ENCODE measurements at regions not wholly inside any gene's neighbourhood (a gene's known extent, or its start where the extent isn't known, plus 50 kb on each side); places are given as distances from the start of the nearest gene placed in this dataset.

DNA sequence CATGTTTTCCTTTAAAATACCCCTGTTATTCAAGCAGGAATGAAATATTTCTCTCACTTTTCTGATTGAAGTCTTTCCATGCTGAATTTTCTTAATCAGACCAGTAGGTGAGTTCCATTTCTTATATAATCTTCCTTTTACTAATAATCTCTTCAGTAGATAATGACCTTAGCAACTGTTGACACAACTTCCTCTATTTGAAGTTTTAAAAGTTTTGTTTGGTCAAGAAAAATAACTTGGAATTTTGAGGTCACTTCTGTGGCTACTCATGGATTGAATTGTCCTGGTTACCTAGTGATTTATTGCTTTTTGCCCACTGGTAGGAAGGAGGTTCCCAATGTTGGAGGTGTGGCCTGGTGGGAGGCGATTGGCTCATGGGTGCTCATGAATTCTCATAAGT is 70.6 kb upstream of the PAXBP1 start:
- H3K4me3 ChIP-seq (ENCODE audit: low read depth, low read length): no peak overlapping the region
- no peak for TF ChIP-seq CTCF (IDR thresholded peaks at IDR 0.05; ENCODE audit: insufficient read depth, low read depth, low read length, missing control alignments)
- DNase-seq (ENCODE audit: low read depth): no peak

DNA sequence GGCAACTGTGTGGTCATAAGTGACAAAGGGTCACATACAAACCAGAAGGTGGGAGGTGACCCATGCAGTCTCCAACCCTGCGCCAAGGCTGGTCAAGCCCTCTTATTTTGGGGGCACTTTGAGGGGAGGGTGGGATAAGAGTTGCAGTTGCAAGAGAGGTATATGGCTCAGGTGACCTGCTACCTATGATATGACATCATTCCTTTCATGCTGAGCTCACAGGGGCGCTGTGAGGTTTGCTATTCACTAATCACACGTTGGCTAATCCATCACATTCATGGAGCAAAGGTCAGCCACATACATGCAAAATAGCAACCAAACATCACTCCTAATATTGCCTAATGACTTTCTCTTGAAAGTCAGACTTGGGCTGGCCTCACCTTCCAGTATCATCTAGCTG is 72.0 kb upstream of the PAXBP1 start:
- H3K4me3 ChIP-seq (ENCODE audit: low read depth, low read length): no peak overlapping the region
- no peak for TF ChIP-seq CTCF (IDR thresholded peaks at IDR 0.05; ENCODE audit: insufficient read depth, low read depth, low read length, missing control alignments)
- no peak for DNase-seq (ENCODE audit: low read depth)

DNA sequence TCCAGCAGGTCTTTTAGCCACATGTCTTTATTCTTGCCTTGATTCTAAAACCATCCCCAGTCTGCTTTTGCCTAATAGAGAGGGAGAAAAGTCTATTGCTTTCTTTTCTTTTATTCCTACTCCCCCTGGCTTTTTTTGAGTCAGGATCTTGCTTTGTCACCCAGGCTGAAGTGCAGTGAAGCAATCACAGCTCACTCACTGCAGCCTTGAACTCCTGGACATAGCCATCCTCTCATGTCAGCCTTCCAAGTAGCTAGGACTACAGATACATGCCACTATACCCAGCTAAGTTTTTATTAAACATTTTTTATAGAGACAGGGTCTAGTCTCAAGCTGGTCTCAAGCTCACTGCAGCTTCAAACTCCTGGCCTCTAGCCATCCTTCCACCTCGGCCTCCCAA is 72.5 kb upstream of the PAXBP1 start:
- H3K4me3 ChIP-seq (ENCODE audit: low read depth, low read length): no peak overlapping the region
- DNase-seq (ENCODE audit: low read depth): no peak
- no peak for TF ChIP-seq CTCF (IDR thresholded peaks at IDR 0.05; ENCODE audit: insufficient read depth, low read depth, low read length, missing control alignments)

GRCh38 chr21:32844653-32845436 is 73.3 kb upstream of the PAXBP1 start:
- TF ChIP-seq CTCF (IDR thresholded peaks at IDR 0.05; ENCODE audit: insufficient read depth, low read depth, low read length, missing control alignments): no peak
- DNase-seq (ENCODE audit: low read depth): no peak

DNA sequence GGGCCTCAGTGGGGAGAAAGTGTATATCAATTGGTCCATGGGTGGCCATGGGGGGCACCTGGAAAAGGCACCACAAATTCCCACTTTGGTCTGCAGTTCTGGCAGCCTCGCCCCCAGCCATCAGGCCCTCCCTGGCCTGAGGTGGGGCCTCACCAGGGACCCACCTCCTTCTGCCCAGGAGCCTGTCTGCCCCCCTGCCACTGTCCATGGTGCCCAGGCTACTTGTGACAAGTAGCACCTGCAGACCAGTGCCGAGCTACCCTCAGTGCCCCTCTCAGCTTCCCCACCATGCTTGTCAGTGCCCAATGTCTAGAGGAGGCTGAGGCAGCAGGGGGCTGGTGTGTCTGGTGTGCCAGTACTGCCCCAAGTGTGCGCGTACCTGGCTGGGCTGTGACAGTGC is 87.1 kb upstream of the PAXBP1 start:
- H3K4me3 ChIP-seq (ENCODE audit: low read depth, low read length): no peak overlapping the region
- no peak for TF ChIP-seq CTCF (IDR thresholded peaks at IDR 0.05; ENCODE audit: insufficient read depth, low read depth, low read length, missing control alignments)
- no peak for DNase-seq (ENCODE audit: low read depth)

More at GRCh38 chr21:32844653-32845436, 73.3 kb upstream of the PAXBP1 start:
- H3K4me3 ChIP-seq (ENCODE audit: low read depth, low read length): no peak overlapping the region

DNA sequence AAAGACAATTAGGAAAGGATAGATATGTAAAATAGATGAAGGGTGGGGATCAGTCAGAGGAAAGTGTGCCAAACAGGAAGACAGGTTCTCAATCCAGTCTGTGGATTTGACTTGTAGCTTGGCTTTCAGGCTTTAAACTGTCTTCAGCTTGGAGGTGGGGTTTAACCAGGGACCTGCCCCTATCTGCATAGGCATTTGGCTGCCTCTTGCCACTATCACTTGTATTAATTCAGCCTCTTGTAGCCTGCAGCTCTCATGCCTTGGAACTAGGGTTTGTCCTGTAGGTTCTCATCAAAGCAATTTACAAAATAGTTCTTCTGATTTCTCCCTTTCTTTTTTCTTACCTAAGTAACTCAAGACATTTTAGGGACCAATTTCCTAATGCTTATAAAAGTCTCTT is 88.8 kb upstream of the PAXBP1 start:
- H3K4me3 ChIP-seq (ENCODE audit: low read depth, low read length): no peak overlapping the region
- TF ChIP-seq CTCF (IDR thresholded peaks at IDR 0.05; ENCODE audit: insufficient read depth, low read depth, low read length, missing control alignments): no peak
- no peak for DNase-seq (ENCODE audit: low read depth)

GRCh38 chr21:32861866-32862265 is 90.3 kb upstream of the PAXBP1 start:
- TF ChIP-seq CTCF (IDR thresholded peaks at IDR 0.05; ENCODE audit: insufficient read depth, low read depth, low read length, missing control alignments): no peak
- no peak overlapping the region for H3K4me3 ChIP-seq (ENCODE audit: low read depth, low read length)
- no peak for DNase-seq (ENCODE audit: low read depth)

Data from GM12865 (cell line).